Neural cell (in vitro differentiated cells): ENCODE measurements at regions not wholly inside any gene's neighbourhood (a gene's known extent, or its start where the extent isn't known, plus 50 kb on each side); places are given as distances from the start of the nearest gene placed in this dataset.

Source experiments
- CTCF ChIP-seq: fragments of 450-650 bp; IDR thresholded peaks from 2 replicates; pipeline ENCODE4 v1.5.1; 2014; ENCODE audit warnings: antibody characterized with exemption, mild to moderate bottlenecking, moderate library complexity; ENCODE audit not compliant: poor library complexity, severe bottlenecking
- EP300 ChIP-seq: fragments of 450-650 bp; conservative IDR thresholded peaks from 2 replicates; pipeline ENCODE4 v1.6.1; 2014; ENCODE audit warnings: antibody characterized with exemption, mild to moderate bottlenecking, moderate library complexity; ENCODE audit not compliant: poor library complexity, severe bottlenecking
- EZH2 ChIP-seq: fragments of 200-600, 300-800 bp; shearing (Covaris generic), sonication (generic); IDR thresholded peaks from 2 replicates; pipeline ENCODE4 v1.6.1; 2014; ENCODE audit warnings: antibody characterized with exemption, low read length, borderline replicate concordance, mild to moderate bottlenecking; ENCODE audit not compliant: insufficient read depth, poor library complexity, severe bottlenecking
- POLR2AphosphoS5 ChIP-seq: IDR thresholded peaks from 2 replicates; pipeline ENCODE4 v1.6.1; 2012
- RAD21 ChIP-seq: fragments of 450-650 bp; conservative IDR thresholded peaks from 2 replicates; pipeline ENCODE4 v1.6.1; 2014; ENCODE audit warnings: antibody characterized with exemption, mild to moderate bottlenecking, moderate library complexity
- TAF1 ChIP-seq: IDR thresholded peaks from 2 replicates; pipeline ENCODE4 v1.6.1; 2012; ENCODE audit warnings: low read depth

DNA sequence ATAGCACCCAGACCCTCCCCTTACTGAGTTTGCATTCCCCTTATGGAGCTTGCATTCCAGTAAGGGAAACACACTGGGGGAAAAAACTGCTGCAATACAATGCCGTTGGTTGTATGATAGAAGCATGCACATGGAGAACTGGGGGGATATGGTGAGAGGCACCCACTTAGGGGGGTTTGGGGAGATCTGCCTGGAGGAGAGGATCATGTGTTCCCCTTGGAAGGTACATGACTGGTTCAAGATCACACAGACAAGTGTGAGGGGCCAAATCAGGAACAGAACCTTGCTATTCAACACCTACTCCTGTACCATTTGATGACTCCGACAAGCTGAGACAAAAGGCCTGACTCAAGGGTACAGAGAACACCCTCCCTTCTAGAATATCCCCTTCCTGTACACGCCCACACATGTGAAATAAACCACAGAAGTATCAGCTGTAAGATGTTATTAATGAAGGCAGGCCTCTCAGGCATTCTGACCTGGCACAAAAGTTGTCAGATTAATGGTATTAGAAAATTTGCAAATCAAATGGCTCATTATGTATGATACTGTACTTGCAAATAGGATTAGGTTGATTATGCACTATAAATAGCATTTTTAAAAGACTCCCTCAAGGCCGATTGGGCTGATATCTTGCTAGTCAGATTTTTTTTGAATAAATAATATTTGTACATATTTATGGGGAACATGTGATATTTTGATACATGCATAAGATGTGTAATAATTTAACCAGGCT lies 122.2 kb downstream of the NPY start:
- TF ChIP-seq CTCF (no peak), EZH2 (no peak), POLR2AphosphoS5 (no peak), TAF1 (no peak), EP300 (no peak), RAD21 (no peak)
